ENCODE measurements at regions not wholly inside any gene's neighbourhood (a gene's known extent, or its start where the extent isn't known, plus 50 kb on each side); places are given as distances from the start of the nearest gene placed in this dataset.
"Not testable (repeated sequence)": the region's sequence is repeated elsewhere in the genome, so short reads cannot be mapped to it uniquely, and the experiment has no call there.

GRCh38 chr15:87547470-87548181 is 708.9 kb downstream of the NTRK3 start:
- H3K27ac ChIP-seq (replicated peaks in 1 of 4): no peak overlapping the region
- H3K4me3 ChIP-seq: no peak overlapping the region
- TF ChIP-seq EP300 (IDR thresholded peaks at IDR 0.05) (no peak), CTCF (IDR thresholded peaks at IDR 0.05) (no peak), POLR2A (IDR thresholded peaks at IDR 0.05; ENCODE audit: low read depth) (no peak), POLR2AphosphoS5 (IDR thresholded peaks at IDR 0.05) (no peak)
- WGBS: 60% methylated on average over 3 of the region's 3 CpGs
- peaks cover 0 to 12% (median 8%) of the 10 kb centered on the region in 4 donors for H3K4me1 ChIP-seq
- intact Hi-C loops (cut with DNase I): no loop called here
- no peaks in the 10 kb centered on the region for H3K36me3 ChIP-seq
- H3K27me3 ChIP-seq: no peaks in the 10 kb centered on the region
- H3K9me3 ChIP-seq: no peaks in the 10 kb centered on the region
- no peak for DNase-seq (ENCODE audit: extremely low spot score)

- peaks cover 0 to 10% (median 3%) of the 10 kb centered on the region in 4 donors for H3K4me1 ChIP-seq
- WGBS: 58% methylated on average over 3 of the region's 3 CpGs
- DNase-seq (ENCODE audit: extremely low spot score): no peak
These were observed 718.2 kb downstream of the NTRK3 start for GRCh38 chr15:87538327-87538834.

GRCh38 chr15:87537295-87537694 is 719.2 kb downstream of the NTRK3 start:
- Histone ChIP-seq H3K4me3 (no peak overlapping the region), H3K27me3 (no peaks in the 10 kb centered on the region), H3K27ac (replicated peaks in 1 of 4) (no peak overlapping the region), H3K36me3 (no peaks in the 10 kb centered on the region), H3K4me1 (peaks cover 0 to 10% (median 3%) of the 10 kb centered on the region in 4 donors), H3K9me3 (no peaks in the 10 kb centered on the region)
- TF ChIP-seq POLR2AphosphoS5 (IDR thresholded peaks at IDR 0.05) (no peak), POLR2A (IDR thresholded peaks at IDR 0.05; ENCODE audit: low read depth) (no peak), EP300 (IDR thresholded peaks at IDR 0.05) (no peak), CTCF (IDR thresholded peaks at IDR 0.05) (no peak)
- WGBS: 40% methylated on average over 1 of the region's 1 CpG
- DNase-seq (ENCODE audit: extremely low spot score): no peak
- intact Hi-C loops (cut with DNase I): no loop called here

More at GRCh38 chr15:87538327-87538834, 718.2 kb downstream of the NTRK3 start:
- H3K27me3 ChIP-seq: no peaks in the 10 kb centered on the region
- H3K27ac ChIP-seq (replicated peaks in 1 of 4): no peak overlapping the region
- H3K36me3 ChIP-seq: no peaks in the 10 kb centered on the region
- H3K9me3 ChIP-seq: no peaks in the 10 kb centered on the region
- TF ChIP-seq POLR2AphosphoS5 (IDR thresholded peaks at IDR 0.05) (no peak), POLR2A (IDR thresholded peaks at IDR 0.05; ENCODE audit: low read depth) (no peak), CTCF (IDR thresholded peaks at IDR 0.05) (no peak), EP300 (IDR thresholded peaks at IDR 0.05) (no peak)
- H3K4me3 ChIP-seq: no peak overlapping the region
- intact Hi-C loops (cut with DNase I): no loop called here

GRCh38 chr15:87533637-87534036 is 722.9 kb downstream of the NTRK3 start:
- DNase-seq (ENCODE audit: extremely low spot score); H3K9me3 ChIP-seq; H3K4me3 ChIP-seq; H3K36me3 ChIP-seq; intact Hi-C loops (cut with DNase I); H3K27ac ChIP-seq (replicated peaks in 1 of 4); H3K27me3 ChIP-seq: not testable (repeated sequence)
- H3K4me1 ChIP-seq: peaks cover 0 to 10% (median 3%) of the 10 kb centered on the region in 4 donors
- 82% methylated on average over 1 of the region's 1 CpG for WGBS

- Histone ChIP-seq H3K4me1 (peaks cover 0 to 7% (median 0%) of the 10 kb centered on the region in 4 donors), H3K4me3 (no peak overlapping the region), H3K9me3 (no peaks in the 10 kb centered on the region), H3K27ac (replicated peaks in 1 of 4) (no peak overlapping the region), H3K27me3 (no peaks in the 10 kb centered on the region), H3K36me3 (no peaks in the 10 kb centered on the region)
- no peak for TF ChIP-seq EP300 (IDR thresholded peaks at IDR 0.05)
- no peak for TF ChIP-seq CTCF (IDR thresholded peaks at IDR 0.05)
- no peak for TF ChIP-seq POLR2A (IDR thresholded peaks at IDR 0.05; ENCODE audit: low read depth)
- TF ChIP-seq POLR2AphosphoS5 (IDR thresholded peaks at IDR 0.05): no peak
- intact Hi-C loops (cut with DNase I): no loop called here
- DNase-seq (ENCODE audit: extremely low spot score): no peak
These were observed 727.7 kb downstream of the NTRK3 start for GRCh38 chr15:87528873-87529272.
